Liver (tissue), 3 donors: ENCODE measurements at regions not wholly inside any gene's neighbourhood (a gene's known extent, or its start where the extent isn't known, plus 50 kb on each side); places are given as distances from the start of the nearest gene placed in this dataset.

Experiments used
- FOXA1 ChIP-seq: IDR thresholded peaks from 2 replicates; pipeline ENCODE4 v1.6.1; 2016; ENCODE audit warnings: antibody characterized with exemption
- GABPA ChIP-seq, 2 donors: IDR thresholded peaks in 1 of 2; conservative IDR thresholded peaks in 1 of 2; 2 replicates each; pipeline ENCODE4 v1.6.1; 2016; ENCODE audit warnings: antibody characterized with exemption in 2 of 2, mild to moderate bottlenecking in 1 of 2, moderate library complexity in 1 of 2
- JUND ChIP-seq, 2 donors: IDR thresholded peaks; 2 replicates each; pipeline ENCODE4 v1.6.1; 2016; ENCODE audit warnings: antibody characterized with exemption in 2 of 2
- NR2F2 ChIP-seq: IDR thresholded peaks from 2 replicates; pipeline ENCODE4 v1.6.1; 2016; ENCODE audit warnings: antibody characterized with exemption
- RAD21 ChIP-seq, 2 donors: IDR thresholded peaks; 2 replicates each; pipeline ENCODE4 v1.6.1; 2016; ENCODE audit warnings: antibody characterized with exemption in 2 of 2, mild to moderate bottlenecking in 2 of 2
- SP1 ChIP-seq: IDR thresholded peaks from 2 replicates; pipeline ENCODE4 v1.6.1; 2018; ENCODE audit warnings: antibody characterized with exemption, mild to moderate bottlenecking
- TAF1 ChIP-seq: conservative IDR thresholded peaks from 2 replicates; pipeline ENCODE4 v1.6.1; 2016; ENCODE audit warnings: antibody characterized with exemption, mild to moderate bottlenecking
- YY1 ChIP-seq: IDR thresholded peaks from 2 replicates; pipeline ENCODE4 v1.6.1; 2016; ENCODE audit warnings: antibody characterized with exemption, mild to moderate bottlenecking
- TF ChIP-seq, protein P1 (sequence below): fragments of 150-350 bp; IDR thresholded peaks from 2 replicates; pipeline ENCODE4 v1.5.1; 2017; ENCODE audit warnings: improper control_type of control experiment, low read depth, low read length; ENCODE audit not compliant: missing input control
- TF ChIP-seq, protein P2 (sequence below): IDR thresholded peaks from 2 replicates; pipeline ENCODE4 v1.6.1; 2016; ENCODE audit warnings: antibody characterized with exemption
- TF ChIP-seq, protein P3 (sequence below): IDR thresholded peaks from 2 replicates; pipeline ENCODE4 v1.6.1; 2016; ENCODE audit warnings: antibody characterized with exemption
- TF ChIP-seq, protein P4 (sequence below): IDR thresholded peaks from 2 replicates; pipeline ENCODE4 v1.6.1; 2016; ENCODE audit warnings: antibody characterized with exemption
- TF ChIP-seq, protein P5 (sequence below): IDR thresholded peaks from 2 replicates; pipeline ENCODE4 v1.6.1; 2016; ENCODE audit warnings: antibody characterized with exemption, mild to moderate bottlenecking
- donor health status: healthy.
- donor health status: healthy.

DNA sequence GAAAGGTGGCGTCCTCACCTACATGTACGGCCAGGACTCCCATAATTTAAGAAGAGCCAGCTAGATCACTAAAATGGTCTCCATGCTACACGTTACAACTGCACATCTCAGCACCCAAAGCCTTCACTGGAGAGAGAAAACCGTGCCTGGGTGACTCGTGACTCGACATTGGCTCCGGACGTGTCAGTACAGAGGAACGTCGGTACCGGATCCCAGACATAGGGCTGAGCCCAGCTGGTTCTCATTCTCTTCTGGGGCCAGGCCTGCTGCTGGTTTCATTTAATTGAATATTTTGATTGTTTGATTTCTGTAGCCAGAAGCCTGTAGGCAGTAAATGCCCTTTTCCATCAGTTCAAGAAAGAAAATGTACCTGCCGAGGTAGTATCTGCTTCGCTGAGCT, 93.1 kb downstream of the HHIPL2 start:
- TF ChIP-seq, protein P1, sequence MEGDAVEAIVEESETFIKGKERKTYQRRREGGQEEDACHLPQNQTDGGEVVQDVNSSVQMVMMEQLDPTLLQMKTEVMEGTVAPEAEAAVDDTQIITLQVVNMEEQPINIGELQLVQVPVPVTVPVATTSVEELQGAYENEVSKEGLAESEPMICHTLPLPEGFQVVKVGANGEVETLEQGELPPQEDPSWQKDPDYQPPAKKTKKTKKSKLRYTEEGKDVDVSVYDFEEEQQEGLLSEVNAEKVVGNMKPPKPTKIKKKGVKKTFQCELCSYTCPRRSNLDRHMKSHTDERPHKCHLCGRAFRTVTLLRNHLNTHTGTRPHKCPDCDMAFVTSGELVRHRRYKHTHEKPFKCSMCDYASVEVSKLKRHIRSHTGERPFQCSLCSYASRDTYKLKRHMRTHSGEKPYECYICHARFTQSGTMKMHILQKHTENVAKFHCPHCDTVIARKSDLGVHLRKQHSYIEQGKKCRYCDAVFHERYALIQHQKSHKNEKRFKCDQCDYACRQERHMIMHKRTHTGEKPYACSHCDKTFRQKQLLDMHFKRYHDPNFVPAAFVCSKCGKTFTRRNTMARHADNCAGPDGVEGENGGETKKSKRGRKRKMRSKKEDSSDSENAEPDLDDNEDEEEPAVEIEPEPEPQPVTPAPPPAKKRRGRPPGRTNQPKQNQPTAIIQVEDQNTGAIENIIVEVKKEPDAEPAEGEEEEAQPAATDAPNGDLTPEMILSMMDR, result no peak
- TF ChIP-seq, protein P2, sequence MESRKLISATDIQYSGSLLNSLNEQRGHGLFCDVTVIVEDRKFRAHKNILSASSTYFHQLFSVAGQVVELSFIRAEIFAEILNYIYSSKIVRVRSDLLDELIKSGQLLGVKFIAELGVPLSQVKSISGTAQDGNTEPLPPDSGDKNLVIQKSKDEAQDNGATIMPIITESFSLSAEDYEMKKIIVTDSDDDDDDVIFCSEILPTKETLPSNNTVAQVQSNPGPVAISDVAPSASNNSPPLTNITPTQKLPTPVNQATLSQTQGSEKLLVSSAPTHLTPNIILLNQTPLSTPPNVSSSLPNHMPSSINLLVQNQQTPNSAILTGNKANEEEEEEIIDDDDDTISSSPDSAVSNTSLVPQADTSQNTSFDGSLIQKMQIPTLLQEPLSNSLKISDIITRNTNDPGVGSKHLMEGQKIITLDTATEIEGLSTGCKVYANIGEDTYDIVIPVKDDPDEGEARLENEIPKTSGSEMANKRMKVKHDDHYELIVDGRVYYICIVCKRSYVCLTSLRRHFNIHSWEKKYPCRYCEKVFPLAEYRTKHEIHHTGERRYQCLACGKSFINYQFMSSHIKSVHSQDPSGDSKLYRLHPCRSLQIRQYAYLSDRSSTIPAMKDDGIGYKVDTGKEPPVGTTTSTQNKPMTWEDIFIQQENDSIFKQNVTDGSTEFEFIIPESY, result no peak
- TF ChIP-seq, protein P3, sequence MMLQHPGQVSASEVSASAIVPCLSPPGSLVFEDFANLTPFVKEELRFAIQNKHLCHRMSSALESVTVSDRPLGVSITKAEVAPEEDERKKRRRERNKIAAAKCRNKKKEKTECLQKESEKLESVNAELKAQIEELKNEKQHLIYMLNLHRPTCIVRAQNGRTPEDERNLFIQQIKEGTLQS, result no peak
- TF ChIP-seq SP1, result no peak
- no peak for TF ChIP-seq FOXA1
- no peak for TF ChIP-seq TAF1
- no peak for TF ChIP-seq RAD21 (IDR thresholded peaks at IDR 0.05)
- no peak for TF ChIP-seq GABPA (IDR thresholded peaks at IDR 0.05 in 1 of 2, conservative IDR thresholded peaks at IDR 0.05 in 1 of 2)
- TF ChIP-seq, protein P4, sequence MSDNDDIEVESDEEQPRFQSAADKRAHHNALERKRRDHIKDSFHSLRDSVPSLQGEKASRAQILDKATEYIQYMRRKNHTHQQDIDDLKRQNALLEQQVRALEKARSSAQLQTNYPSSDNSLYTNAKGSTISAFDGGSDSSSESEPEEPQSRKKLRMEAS, result no peak
- TF ChIP-seq, protein P5, sequence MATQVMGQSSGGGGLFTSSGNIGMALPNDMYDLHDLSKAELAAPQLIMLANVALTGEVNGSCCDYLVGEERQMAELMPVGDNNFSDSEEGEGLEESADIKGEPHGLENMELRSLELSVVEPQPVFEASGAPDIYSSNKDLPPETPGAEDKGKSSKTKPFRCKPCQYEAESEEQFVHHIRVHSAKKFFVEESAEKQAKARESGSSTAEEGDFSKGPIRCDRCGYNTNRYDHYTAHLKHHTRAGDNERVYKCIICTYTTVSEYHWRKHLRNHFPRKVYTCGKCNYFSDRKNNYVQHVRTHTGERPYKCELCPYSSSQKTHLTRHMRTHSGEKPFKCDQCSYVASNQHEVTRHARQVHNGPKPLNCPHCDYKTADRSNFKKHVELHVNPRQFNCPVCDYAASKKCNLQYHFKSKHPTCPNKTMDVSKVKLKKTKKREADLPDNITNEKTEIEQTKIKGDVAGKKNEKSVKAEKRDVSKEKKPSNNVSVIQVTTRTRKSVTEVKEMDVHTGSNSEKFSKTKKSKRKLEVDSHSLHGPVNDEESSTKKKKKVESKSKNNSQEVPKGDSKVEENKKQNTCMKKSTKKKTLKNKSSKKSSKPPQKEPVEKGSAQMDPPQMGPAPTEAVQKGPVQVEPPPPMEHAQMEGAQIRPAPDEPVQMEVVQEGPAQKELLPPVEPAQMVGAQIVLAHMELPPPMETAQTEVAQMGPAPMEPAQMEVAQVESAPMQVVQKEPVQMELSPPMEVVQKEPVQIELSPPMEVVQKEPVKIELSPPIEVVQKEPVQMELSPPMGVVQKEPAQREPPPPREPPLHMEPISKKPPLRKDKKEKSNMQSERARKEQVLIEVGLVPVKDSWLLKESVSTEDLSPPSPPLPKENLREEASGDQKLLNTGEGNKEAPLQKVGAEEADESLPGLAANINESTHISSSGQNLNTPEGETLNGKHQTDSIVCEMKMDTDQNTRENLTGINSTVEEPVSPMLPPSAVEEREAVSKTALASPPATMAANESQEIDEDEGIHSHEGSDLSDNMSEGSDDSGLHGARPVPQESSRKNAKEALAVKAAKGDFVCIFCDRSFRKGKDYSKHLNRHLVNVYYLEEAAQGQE, result no peak
- TF ChIP-seq NR2F2, result no peak
- TF ChIP-seq JUND (IDR thresholded peaks at IDR 0.05), result no peak
- no peak for TF ChIP-seq YY1
